Suprapubic skin (tissue), 4 donors: ENCODE measurements at regions not wholly inside any gene's neighbourhood (a gene's known extent, or its start where the extent isn't known, plus 50 kb on each side); places are given as distances from the start of the nearest gene placed in this dataset.
"Not testable (repeated sequence)": the region's sequence is repeated elsewhere in the genome, so short reads cannot be mapped to it uniquely, and the experiment has no call there.

Experiments
- DNase-seq, 2 donors: peaks; one replicate each; pipeline ENCODE4 v3.0.0-alpha.2; 2019; ENCODE audit warnings: low spot score in 2 of 2
- H3K27ac ChIP-seq: fragments of 200-600 bp; sonication (generic); one replicate; pipeline ENCODE4 v1.5.1; 2019
- H3K27me3 ChIP-seq: fragments of 200-600 bp; sonication (generic); one replicate; pipeline ENCODE4 v1.5.1; 2019
- H3K36me3 ChIP-seq: fragments of 200-600 bp; sonication (generic); one replicate; pipeline ENCODE4 v1.5.1; 2019
- H3K4me1 ChIP-seq: fragments of 200-600 bp; sonication (generic); one replicate; pipeline ENCODE4 v1.5.1; 2019
- H3K4me3 ChIP-seq: fragments of 200-600 bp; sonication (generic); one replicate; pipeline ENCODE4 v1.5.1; 2019; ENCODE audit warnings: mild to moderate bottlenecking
- H3K9me3 ChIP-seq: fragments of 200-600 bp; sonication (generic); one replicate; pipeline ENCODE4 v1.5.1; 2019
- EP300 ChIP-seq: sonication (generic); formaldehyde crosslinking; IDR thresholded peaks from one replicate; pipeline ENCODE4 v1.6.1; 2017; ENCODE audit warnings: antibody characterized with exemption
- POLR2A ChIP-seq, 2 donors: fragments of 450-650 bp; IDR thresholded peaks; one replicate each; pipeline ENCODE4 v1.6.1; 2017; ENCODE audit warnings: antibody characterized with exemption in 2 of 2, mild to moderate bottlenecking in 2 of 2, moderate library complexity in 2 of 2
- POLR2AphosphoS5 ChIP-seq, 3 donors: sonication (generic); formaldehyde crosslinking; IDR thresholded peaks; one replicate each; pipeline ENCODE4 v1.6.1; 2017; ENCODE audit warnings: antibody characterized with exemption in 3 of 3
- WGBS: methylation state at CpG from one replicate; pipeline ENCODE4 v1.1.5; 2018; 5-methylcytosine and 5-hydroxymethylcytosine counted together
- TF ChIP-seq, protein P1 (sequence below), 2 donors: fragments of 200-600 bp in 1 of 2; fragments of 450-650 bp in 1 of 2; sonication (generic) in 1 of 2; IDR thresholded peaks; one replicate each; pipeline ENCODE4 v1.5.1; 2016 to 2019; ENCODE audit warnings: antibody characterized with exemption in 2 of 2, mild to moderate bottlenecking in 1 of 2, moderate library complexity in 1 of 2

GRCh38 chr21:25191141-25191540, 416.1 kb downstream of the MRPL39 start:
- Histone ChIP-seq H3K27ac (no peak overlapping the region), H3K4me1 (no peaks in the 10 kb centered on the region), H3K9me3 (no peaks in the 10 kb centered on the region), H3K27me3 (no peaks in the 10 kb centered on the region), H3K36me3 (no peaks in the 10 kb centered on the region), H3K4me3 (no peak overlapping the region)
- TF ChIP-seq POLR2AphosphoS5 (IDR thresholded peaks at IDR 0.05) = no peak
- TF ChIP-seq, protein P1, sequence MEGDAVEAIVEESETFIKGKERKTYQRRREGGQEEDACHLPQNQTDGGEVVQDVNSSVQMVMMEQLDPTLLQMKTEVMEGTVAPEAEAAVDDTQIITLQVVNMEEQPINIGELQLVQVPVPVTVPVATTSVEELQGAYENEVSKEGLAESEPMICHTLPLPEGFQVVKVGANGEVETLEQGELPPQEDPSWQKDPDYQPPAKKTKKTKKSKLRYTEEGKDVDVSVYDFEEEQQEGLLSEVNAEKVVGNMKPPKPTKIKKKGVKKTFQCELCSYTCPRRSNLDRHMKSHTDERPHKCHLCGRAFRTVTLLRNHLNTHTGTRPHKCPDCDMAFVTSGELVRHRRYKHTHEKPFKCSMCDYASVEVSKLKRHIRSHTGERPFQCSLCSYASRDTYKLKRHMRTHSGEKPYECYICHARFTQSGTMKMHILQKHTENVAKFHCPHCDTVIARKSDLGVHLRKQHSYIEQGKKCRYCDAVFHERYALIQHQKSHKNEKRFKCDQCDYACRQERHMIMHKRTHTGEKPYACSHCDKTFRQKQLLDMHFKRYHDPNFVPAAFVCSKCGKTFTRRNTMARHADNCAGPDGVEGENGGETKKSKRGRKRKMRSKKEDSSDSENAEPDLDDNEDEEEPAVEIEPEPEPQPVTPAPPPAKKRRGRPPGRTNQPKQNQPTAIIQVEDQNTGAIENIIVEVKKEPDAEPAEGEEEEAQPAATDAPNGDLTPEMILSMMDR (IDR thresholded peaks at IDR 0.05) = no peak
- TF ChIP-seq POLR2A (IDR thresholded peaks at IDR 0.05) = no peak
- no peak for TF ChIP-seq EP300
- no peak for DNase-seq

DNA sequence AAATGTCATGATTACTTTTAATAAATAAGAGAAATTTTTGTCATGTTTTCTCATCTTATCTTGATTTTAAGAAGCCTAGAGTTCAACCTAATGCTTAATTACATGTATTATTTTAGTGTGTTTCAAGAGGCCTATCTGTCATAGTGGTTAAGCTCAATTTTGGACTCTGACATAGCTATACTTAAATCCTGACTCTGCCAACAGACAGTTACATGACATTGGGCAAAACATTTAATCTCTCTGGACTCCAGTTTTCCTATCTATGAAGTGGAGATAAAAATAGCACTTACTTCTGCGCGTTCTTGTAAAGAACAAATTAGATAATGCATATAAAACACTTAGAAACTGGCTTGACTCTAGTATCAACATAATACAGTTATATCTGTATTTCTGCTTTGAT, 417.8 kb downstream of the MRPL39 start:
- Histone ChIP-seq H3K9me3 (no peaks in the 10 kb centered on the region), H3K27ac (no peak overlapping the region), H3K4me3 (no peak overlapping the region), H3K4me1 (no peaks in the 10 kb centered on the region), H3K36me3 (no peaks in the 10 kb centered on the region), H3K27me3 (no peaks in the 10 kb centered on the region)
- WGBS = 85% methylated on average over 2 of the region's 2 CpGs
- DNase-seq = no peak
- no peak for TF ChIP-seq POLR2AphosphoS5 (IDR thresholded peaks at IDR 0.05)
- TF ChIP-seq, protein P1 (IDR thresholded peaks at IDR 0.05) = no peak
- TF ChIP-seq EP300 = no peak
- TF ChIP-seq POLR2A (IDR thresholded peaks at IDR 0.05) = no peak

DNA sequence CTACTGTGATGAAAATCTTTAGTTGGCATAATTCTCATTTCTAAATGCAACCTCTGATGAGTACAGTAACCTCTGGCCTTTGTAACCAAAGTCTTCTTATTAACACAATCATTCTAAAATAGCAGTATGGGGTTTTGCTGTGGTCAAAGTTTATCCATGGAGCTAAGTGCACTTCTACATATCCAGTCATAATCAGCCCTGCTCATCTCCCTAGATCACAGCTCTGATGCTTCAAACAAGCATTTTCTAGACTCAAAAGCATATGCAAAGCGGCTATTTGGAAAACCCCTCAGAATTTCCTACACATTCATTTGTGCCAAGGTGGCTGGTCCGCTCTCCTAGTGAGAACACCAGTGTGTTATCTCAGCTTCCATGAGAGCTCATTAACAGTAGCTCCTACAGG, 418.6 kb downstream of the MRPL39 start:
- Histone ChIP-seq H3K4me3 (no peak overlapping the region), H3K27ac (no peak overlapping the region), H3K4me1 (no peaks in the 10 kb centered on the region), H3K36me3 (no peaks in the 10 kb centered on the region), H3K9me3 (no peaks in the 10 kb centered on the region), H3K27me3 (no peaks in the 10 kb centered on the region)
- no peak for TF ChIP-seq POLR2AphosphoS5 (IDR thresholded peaks at IDR 0.05)
- TF ChIP-seq POLR2A (IDR thresholded peaks at IDR 0.05) = no peak
- TF ChIP-seq EP300 = no peak
- TF ChIP-seq, protein P1 (IDR thresholded peaks at IDR 0.05) = no peak
- 81% methylated on average over 2 of the region's 2 CpGs for WGBS
- no peak for DNase-seq

DNA sequence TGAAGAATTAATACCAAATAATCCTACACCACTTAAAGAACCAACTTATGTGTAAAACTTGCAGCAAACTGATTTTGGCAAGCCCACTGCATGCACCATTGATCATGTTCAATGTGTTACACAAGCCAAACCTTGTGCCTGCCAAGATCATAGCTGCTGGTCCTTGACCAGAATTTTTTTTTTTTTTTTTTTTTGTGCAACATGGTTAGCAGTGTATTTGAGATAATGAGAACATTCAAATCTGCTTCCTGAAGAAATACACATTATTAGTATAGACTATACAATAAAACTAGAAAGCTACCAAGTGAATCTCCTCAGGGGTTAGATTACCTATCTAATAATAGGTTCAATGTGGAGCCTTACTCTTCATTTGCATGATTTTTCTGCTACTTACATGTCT, 421.0 kb downstream of the MRPL39 start:
- Histone ChIP-seq H3K9me3 (no peaks in the 10 kb centered on the region), H3K4me1 (no peaks in the 10 kb centered on the region), H3K4me3 (no peak overlapping the region), H3K27ac (no peak overlapping the region), H3K27me3 (no peaks in the 10 kb centered on the region), H3K36me3 (no peaks in the 10 kb centered on the region)
- DNase-seq = no peak
- TF ChIP-seq, protein P1 (IDR thresholded peaks at IDR 0.05) = no peak
- TF ChIP-seq POLR2AphosphoS5 (IDR thresholded peaks at IDR 0.05) = no peak

DNA sequence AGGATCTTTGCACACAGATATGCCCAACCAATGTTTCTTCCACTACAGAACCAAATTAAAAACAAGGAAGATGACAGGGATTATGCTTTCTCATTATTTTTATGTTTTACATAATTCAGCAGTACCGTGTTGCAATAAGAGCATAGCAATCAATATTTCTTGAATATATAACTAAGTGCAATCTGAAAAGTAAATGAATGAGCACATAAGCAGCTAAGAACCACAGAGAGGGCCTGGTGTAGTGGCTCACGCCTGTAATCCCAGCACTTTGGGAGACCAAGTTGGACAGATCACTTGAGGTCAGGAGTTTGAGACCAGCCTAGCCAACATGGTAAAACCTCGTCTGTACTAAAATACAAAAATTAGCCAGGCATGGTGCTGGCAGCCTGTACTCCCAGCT, 423.7 kb downstream of the MRPL39 start:
- H3K4me1 ChIP-seq = no peaks in the 10 kb centered on the region
- no peak overlapping the region for H3K4me3 ChIP-seq
- no peaks in the 10 kb centered on the region for H3K9me3 ChIP-seq
- H3K36me3 ChIP-seq = no peaks in the 10 kb centered on the region
- WGBS = 91% methylated on average over 3 of the region's 3 CpGs
- no peak for DNase-seq
- TF ChIP-seq, protein P1 (IDR thresholded peaks at IDR 0.05) = no peak
- TF ChIP-seq POLR2AphosphoS5 (IDR thresholded peaks at IDR 0.05) (no peak), EP300 (no peak), POLR2A (IDR thresholded peaks at IDR 0.05) (no peak)
- H3K27me3 ChIP-seq = no peaks in the 10 kb centered on the region
- H3K27ac ChIP-seq = no peak overlapping the region

- DNase-seq, H3K27ac ChIP-seq, H3K4me3 ChIP-seq, H3K4me1 ChIP-seq, H3K27me3 ChIP-seq, H3K9me3 ChIP-seq, H3K36me3 ChIP-seq: not testable (repeated sequence)
- WGBS = 86% methylated on average over 3 of the region's 3 CpGs
Measured at GRCh38 chr21:25181690-25182089, 425.6 kb downstream of the MRPL39 start.
